Activated CD4-positive, alpha-beta T cell treated with anti-CD3 and anti-CD28 coated beads, Interleukin-2, Interleukin-6, amounts not matched to agents 100 ng/mL and 50 ng/mL, durations not matched to agents 16 hours and 8 hours (primary cell): ENCODE measurements at regions not wholly inside any gene's neighbourhood (a gene's known extent, or its start where the extent isn't known, plus 50 kb on each side); places are given as distances from the start of the nearest gene placed in this dataset.
A peak's percentile ranks its signal among the peaks of the same experiment; 100 is the strongest.
"Not testable (repeated sequence)": the region's sequence is repeated elsewhere in the genome, so short reads cannot be mapped to it uniquely, and the experiment has no call there.

Experiments
- DNase-seq: peaks from one replicate; pipeline ENCODE4 v3.0.0-alpha.2; 2020

DNA sequence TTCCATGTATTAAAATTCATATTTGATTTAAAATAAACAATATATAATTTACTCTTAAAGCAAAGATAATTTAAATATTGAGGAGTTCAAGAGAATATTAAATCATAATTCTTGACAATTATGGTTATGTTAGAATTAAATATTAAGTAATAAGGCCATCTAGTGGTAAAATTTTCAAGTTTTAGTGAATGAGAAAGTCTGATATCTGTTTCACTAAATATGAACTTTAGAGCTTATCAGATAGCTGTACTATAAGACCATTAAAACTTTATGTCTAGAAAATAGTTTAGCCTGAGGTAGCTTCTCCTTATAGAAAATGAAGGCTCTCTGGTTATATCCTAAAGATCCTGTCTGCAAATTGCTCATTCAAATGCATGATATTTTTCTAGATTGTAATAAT is 152.1 kb upstream of the PRSS12 start:
- DNase-seq = not testable (repeated sequence)

DNA sequence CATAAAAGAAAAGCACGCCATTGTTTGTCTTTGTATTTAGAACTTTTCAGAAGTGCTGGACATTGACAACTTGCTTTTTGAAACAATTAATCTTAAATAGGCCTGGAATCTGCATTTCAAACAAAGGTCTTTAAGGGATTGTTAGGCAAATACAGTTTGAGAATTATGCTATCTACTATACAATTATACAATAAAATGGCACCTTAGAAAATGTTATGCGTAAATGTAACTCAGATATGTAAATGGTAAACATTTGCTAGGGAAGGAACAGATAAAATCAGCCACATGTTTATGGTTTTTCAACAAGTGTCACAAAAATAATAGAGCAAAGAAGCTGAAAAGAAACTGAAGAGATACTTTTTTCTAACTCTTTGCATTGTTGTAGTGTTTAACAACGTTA is 152.7 kb upstream of the PRSS12 start:
- DNase-seq = not testable (repeated sequence)

DNA sequence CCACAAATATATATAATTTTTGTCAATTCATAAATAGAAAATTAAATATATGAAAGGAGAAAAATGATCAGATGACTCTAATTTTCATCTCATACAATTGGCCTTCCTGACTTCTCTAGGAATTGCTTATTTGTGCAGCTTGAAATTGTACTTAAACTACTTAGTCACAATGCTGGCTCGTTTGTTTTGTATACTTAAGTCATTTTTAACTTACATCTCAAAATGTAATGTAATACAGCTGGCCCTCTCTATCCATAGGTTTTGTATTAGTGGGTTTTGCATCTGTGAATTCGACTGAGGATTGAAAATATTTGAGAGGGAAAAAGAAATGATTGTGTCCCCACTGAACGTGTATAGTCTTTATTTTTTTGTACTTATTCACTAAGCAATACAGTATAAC is 160.1 kb upstream of the PRSS12 start:
- not testable (repeated sequence) for DNase-seq

DNA sequence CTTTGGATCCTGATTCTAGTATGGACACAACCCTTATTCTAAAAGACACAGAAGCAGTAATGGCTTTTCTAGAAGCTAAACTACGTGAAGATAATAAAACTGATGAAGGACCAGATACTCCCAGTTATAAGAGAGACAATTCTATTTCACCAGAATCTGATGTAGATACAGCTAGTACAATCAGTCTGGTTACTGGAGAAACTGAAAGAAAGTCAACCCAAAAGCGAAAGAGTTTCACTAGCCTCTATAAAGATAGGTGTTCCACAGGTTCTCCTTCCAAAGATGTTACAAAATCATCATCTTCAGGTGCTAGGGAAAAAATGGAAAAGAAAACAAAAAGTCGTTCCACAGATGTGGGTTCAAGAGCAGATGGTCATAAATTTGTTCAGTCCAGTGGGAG is 161.5 kb upstream of the PRSS12 start:
- DNase-seq = not testable (repeated sequence)

DNA sequence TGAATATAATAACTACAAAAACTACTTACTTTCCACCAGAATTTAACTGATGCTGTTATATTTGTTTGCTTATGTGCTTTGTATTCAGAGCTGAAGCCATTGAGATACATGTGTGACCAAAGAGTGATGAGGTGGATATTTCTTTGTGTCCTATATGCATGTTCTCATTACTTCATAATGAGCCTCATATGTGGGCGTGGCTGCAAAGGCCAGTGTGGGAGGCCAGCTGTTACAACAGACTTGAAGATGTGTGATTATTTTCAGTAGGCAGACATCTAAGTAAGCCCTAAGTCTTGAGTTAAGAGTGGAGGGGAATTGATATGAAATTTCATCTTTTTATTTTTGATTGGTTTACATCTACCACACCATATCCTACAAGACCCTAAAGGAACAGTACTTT is 163.3 kb upstream of the PRSS12 start:
- not testable (repeated sequence) for DNase-seq

DNA sequence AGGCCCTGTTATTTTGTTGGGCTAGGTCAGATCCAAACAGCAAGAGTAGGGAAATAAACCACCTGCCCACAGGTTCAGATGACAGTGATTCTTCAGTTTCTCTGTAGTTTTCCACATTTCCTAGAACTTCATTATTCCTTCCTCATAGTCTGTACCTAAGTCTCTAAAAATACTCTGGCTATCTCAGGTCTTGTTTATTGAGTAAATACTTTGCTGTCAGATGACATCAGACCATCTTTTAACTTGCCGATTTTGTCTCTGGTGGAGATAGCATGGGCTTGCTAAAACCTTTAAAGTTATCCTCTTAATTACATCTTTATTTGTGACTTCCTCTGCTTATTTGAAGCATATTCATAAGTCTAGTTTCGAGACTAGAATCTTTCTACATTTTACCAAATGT is 155.1 kb upstream of the METTL14 start:
- DNase-seq = not testable (repeated sequence)

DNA sequence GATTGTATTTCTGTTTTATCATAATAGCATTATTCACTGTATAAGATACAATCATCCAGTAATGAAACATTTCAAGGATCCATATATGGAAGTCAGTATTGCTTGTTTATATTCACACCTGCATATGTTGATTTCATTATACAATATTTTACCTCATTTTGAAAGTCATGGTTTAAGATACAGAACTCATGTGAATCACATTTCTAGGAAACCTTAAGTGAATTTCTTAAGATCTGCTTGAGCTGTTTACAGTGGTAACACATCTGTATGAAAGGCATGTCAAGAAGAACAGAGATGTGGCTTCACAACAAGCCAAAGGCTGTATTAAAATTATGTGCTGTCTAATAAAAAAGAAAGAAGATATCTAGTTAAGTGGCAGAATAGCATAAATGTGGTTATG is 153.2 kb upstream of the METTL14 start:
- not testable (repeated sequence) for DNase-seq

DNA sequence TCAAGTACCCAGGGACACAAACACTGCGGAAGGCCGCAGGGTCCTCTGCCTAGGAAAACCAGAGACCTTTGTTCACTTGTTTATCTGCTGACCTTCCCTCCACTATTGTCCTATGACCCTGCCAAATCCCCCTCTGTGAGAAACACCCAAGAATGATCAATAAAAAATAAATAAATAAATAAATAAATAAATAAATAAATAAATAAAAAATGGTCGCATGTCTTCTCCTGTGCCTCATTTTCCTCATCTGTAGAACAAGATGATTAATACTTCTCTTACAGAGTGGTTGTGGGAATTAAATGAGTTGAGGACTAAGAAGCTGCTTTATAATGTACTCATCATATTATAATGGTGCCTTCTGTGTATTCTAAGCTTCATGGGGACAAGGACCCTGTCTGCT is 149.4 kb upstream of the METTL14 start:
- DNase-seq = not testable (repeated sequence)

DNA sequence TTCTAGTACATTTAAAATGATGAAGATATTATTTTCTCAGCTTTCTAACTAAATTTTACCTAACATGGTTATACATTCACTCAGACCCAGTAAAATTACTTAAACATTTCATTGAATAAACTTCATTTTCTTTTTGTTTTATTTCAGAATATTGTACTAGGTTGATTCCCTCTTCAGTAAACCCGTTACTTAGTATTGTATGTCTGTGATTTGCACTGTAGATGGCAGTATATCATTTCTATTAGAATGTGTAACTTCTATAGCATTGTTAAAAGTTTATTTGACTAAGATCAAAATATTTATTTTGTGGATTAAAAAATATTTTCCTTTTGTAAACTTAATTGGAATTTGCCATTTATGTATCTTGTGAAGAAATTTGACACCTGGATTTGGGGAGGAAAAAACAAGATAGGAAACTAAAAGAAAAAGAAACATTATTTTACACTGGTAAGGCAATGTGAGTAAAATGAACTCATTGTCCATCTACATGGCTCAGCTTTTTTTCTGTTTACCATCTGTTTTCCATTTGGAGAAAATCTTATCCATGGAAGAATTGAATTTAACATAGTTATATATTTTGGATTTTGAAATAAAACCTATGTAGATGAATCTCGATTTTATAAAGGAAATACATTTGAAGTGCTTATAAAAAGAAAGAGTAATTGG is 145.6 kb upstream of the METTL14 start:
- peak; percentile 11 for DNase-seq

DNA sequence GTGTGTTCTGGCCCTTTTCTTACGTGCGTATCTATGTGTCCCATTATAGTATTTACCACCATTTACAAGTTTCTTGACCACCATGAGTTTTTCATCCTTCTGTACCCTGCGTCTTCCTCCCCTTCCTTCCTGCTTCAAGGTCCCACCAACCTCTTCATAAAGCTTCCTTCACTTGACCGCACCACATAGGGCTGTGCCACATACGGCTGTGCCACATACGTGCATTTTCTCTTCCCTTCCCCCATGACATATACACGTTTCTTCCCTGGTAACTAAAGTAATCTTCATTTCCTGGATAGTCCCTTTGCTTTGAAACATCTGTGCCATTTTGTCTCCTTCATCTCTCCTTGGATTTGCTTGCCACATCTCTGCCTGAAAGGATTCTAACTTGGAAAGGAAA is 128.6 kb upstream of the METTL14 start:
- not testable (repeated sequence) for DNase-seq

DNA sequence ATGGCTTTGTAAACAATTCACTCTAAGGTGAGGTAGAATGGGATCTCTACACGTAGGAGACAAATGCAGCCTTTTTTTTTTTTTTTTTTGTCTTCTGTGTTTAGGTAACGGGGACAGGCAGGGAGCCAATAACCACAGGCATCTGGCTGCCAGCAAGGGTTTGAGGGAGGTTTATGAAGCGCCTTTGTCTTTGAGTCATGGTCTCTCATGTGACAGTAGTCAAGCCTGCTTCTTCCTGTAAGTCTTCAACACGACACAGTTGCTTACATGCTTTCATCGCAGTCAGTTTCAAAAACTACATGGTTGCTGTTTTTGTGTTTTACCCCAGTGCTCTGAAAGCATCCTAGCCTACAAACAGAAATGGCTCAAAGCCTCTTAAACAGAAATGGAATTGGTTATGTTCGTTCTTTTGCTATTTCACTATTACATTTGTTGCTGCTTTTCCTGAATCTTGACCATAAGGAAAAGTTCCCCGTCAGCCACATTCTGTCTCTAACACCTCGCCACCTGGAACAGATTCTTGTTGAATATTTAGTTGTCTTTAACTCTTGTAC is 127.8 kb upstream of the METTL14 start:
- no peak for DNase-seq

DNA sequence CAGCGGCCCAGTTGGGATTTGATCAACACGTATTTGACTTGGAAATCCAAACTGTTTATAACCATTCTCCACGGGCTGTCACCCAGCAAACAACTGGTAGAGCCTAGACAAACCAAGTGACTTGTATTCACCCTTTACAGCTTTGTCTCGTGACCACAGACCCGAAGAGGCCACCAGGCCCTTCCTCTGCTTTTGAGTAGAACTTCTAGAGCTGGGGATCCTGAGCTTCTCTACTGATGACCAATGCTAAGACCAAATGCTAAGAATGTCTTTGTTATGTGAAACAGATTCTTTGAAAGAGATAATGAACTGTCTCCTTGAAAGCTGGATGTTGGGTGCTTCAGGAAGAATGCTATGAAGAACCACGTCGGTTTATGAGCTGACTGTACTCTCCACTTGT is 127.0 kb upstream of the METTL14 start:
- DNase-seq = not testable (repeated sequence)

DNA sequence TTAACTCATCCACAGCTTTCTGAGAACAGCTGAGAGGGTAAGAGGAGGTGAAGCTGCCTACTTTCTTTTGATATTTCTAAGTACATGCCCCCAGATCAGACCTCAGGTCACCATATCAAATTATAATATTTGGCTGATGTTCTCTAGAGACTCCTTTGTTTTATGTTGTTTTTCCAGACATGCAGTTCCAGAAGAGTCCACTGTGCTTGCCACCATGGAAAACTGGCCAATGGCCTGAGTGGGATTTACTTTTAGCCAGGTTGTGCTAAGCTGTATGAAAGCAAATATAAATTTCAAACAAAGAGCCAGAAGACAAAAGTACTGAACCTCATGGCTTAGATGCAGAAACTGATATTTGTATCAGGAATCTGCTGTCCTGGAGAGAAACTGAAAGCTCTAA is 123.6 kb upstream of the METTL14 start:
- DNase-seq = not testable (repeated sequence)

DNA sequence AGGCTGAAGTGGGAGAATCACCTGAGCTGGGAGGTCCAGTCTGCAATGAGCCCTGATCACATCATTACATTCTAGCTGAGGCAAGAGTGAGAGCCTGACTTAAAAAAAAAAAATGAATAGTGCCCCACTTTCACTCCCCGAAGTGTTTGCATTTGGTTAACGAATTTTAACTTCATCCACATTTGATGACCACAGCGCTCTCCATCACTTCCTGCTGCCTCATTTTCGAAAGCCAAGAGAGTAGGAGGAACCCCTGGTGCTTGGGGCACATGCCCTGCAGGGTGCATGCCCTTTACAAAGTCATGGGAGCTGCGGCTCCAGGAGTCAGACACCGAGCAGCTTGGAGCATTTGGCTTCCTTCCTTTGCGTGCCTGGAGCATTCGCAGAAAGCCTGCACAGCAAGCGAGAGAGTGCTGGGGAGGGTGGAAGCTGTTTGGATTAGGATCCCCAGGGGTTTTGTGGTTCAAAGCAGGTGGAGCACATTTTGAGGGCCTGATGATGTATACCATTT is 119.1 kb upstream of the METTL14 start:
- peak; percentile 7 for DNase-seq

DNA sequence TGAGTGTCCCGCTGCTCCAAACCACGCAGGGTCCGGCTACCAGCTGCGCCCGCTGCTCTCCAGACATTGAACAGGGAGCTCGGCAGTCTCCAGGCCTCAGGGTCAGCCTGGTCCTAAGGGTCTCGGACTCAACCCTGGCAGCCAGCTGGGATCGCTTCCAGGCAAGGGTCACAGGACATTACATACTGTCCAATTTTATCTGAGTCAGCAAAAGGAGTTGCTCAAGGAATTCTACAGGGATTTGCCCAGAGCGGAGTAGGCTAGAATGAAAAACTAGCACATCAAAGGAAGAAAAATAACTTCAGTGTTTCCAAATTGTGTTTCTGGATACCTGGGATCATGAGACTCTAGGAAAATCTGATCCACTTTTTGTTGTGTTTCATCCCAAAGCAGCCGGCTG is 112.2 kb upstream of the METTL14 start:
- DNase-seq = not testable (repeated sequence)

DNA sequence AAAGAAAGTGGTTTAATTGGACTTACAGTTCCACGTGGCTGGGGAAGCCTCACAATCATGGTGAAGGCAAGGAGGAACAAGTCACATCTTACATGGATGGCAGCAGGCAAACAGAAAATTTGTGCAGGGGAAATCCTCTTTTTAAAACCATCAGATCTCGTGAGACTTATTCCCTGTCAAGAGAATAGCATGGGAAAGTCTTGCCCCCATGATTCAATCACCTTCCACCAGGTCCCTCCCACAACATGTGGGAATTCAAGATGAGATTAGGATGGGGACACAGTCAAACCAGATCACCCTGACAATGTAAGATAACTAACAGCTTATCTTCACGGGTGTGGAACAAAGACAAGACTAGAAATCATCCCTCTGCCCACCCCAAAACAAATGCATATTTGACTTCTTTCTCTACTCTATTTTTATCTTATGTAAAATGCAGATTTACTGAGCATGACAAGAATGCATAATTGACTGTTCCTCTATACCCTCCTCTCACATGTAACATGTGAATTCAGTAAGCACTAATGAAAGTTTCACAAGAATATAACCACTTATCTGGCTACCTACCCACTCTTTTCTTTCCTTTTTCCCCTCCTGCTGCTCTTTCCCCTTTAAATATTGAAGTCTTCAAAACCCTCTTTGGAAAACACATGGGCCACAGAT is 110.8 kb upstream of the METTL14 start:
- DNase-seq = not testable (repeated sequence)

DNA sequence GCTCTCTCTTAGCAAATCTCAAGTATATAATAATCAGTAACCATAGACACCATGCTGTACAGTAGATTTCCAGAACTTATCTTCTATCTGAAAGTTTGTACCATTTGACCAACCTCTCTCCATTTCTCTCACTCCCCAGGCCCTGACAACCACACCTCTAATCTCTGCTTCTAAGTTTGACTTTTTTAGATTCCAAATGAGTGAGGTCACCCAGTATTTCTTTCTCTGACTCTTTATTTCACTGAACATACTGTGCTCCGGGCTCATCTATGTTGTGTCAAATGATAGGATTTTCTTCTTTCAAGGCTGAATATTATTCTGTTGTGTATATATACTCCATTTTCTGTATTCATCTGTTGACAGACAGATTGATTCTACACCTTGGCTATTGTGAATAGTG is 110.1 kb upstream of the METTL14 start:
- not testable (repeated sequence) for DNase-seq

DNA sequence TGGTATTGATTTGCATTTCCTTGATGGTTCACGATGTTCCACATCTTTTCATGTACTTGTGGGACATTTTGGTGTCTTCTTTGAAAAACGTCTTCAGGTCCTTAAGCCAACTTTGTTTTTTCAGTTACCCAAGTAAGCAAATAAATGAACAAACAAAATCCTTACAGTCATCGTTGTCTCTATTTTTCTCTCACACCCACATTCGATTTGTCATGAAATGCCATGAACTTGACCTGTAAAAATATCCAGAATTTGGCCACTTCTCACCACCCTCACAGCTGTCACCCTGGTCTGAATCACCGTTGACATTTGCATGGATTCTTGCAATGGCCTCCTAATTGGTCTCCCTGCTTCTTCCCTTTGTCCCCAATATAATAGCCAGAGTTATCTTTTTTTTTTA is 109.5 kb upstream of the METTL14 start:
- DNase-seq = not testable (repeated sequence)

DNA sequence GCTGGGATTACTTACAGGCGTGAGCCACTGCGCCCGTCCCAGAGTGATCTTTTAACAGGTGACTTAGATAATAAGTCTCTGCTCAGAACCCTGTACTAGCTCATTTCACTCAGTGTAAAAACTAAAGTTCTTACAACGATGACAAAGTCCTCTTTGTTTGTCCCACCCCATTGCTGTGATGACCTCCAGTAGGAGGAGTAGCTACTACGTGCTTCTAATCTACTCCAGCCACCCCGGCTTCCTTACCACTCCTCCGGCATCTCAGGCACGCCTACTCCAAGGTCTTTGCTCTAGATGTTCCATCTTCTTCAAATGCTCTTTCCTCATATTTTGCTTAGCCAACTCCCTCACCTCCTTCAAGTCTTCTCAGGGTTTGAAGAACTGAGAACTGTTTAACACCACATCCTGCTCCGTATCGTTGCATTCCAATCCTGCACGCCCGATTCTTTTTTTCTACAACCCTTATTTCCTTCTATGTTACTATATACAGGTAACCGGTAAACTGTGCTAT is 108.4 kb upstream of the METTL14 start:
- DNase-seq = not testable (repeated sequence)

DNA sequence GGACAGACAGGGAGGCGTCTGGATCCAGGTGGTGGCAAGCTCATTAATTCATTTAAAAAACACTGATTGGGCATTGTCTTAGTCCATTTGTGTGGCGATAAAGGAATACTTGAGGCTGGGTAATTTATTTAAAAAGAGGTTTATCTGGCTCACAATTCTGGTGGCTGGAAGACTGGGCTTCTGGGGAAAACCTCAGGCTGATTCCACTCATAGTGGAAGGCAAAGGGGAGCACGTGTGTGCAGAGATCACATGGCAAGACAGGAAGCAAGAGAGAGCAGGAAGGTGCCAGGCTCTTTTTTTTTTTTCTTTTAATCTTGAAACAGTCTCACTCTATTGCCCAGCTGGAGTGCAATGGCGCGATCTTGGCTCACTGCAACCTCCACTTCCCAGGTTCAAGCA is 100.2 kb upstream of the METTL14 start:
- DNase-seq = no peak

DNA sequence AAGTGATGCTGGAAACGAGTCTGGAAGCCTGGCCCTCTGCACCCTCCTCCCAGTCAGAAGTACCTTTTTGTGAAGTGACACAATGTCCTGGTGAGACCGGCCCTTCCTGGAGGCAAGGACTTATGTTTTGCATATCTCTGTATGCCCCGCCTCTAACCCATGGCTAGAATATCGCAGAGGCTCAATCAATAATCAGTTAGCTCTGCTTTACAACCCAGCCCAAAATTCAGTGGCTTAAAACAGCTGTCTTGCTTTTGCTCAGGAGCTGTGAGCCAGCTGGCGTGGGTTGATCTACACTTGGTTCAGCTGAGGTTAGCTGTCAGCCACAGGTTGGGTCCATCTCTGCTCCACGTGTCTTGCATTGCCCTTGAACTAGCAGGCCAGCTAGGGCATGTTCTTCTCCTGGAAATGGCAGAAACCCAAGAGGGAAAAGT is 98.8 kb upstream of the METTL14 start:
- no peak for DNase-seq

DNA sequence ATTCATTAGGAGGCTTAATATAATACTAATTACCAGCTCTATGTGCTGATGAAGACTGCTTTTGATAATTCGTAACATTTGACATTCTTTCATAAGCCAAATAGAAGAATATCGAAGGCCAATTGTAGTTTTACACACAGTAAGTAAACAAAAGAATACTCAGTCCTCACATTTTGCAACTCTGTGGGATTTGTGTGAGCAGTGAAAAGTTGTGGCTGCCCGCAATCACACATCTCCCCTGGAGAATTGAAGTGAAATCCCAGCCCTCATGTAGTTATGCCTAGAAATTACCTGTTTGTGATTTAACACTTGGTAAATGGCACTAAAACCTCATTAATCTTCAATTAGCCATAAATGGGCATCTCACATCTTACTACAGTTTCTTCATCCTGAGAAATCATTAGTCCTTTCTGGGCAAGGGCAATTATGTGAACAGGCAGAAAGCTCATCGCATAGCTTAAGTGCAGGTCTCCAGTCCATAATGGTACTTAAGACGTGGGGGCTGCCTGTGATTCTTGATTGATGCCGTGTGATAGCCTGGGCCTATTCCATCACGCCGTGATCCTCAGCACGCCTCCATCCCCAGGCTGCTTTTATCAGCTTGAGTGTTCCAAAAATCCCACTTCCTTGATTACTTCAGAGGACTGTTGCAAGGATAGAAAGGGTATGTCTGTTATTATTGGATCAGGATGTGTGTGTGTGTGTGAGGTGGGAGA is 97.9 kb upstream of the METTL14 start:
- DNase-seq = no peak

DNA sequence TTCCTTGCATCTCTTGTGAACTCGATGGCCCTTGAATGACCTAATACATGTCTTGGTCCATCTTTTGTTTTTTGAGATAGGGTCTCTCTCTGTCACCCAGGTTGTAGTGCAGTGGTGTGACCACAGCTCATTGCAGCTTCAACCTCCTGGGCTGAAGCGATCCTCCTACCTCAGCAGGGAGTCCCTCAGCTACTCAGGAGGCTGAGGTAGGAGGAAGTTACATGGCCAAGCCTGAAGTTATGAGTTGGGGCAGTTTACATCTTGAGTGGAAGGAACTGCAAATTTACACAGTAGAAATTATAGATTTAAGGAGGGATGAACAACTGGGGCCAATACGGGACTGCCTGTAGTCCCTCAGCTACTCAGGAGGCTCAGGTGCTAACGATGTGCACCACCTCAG is 97.2 kb upstream of the METTL14 start:
- DNase-seq = no peak
